Hematopoietic multipotent progenitor cell (in vitro differentiated cells): ENCODE measurements at regions not wholly inside any gene's neighbourhood (a gene's known extent, or its start where the extent isn't known, plus 50 kb on each side); places are given as distances from the start of the nearest gene placed in this dataset.
"Not testable (repeated sequence)": the region's sequence is repeated elsewhere in the genome, so short reads cannot be mapped to it uniquely, and the experiment has no call there.

ENCODE experiments used
- DNase-seq, 3 donors: peaks; one replicate each; pipeline ENCODE4 v3.0.0-alpha.2; 2011 to 2015; ENCODE audit warnings: low read depth in 2 of 3, low spot score in 2 of 3

DNA sequence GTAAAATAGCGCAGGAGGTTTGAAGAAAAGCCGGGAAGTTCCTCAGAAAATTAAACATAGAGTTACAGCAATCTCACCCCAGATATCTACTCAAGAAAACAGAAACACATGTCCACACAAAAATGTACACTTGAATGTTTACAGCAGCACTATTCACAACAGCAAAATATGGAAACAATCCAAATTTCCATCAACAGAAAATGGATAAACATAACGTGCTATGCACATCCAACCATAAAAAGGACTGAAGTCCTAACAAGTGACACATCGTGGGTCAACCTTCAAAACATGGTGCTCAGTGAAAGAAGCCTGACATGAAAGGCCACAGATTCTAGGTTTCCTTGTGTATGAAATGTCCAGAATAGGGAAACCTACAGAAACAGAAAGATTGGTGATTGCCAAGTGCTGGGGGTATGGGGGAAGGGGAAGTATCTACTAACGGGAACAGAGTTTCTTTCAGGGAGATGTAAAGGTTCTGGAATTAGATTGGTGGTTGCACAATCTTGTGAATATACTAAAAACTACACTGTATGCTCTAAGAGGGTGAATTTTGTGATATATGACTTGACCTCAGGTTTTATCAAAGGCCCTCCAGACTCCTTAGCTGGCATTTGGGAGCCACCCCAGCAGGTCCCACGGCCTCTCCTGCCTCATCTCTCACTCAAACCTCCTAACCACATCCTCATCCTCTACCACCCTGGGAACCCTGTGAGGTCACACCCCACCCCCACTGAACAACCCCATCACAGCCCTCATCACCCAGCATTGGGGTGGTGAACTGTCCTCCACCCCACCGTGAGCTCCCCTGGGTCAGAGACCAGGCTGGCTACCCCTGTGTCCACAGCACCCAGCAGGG, 69.2 kb upstream of the PRR5 start:
- peak in 1 of 3 donors; percentile 49 for DNase-seq

DNA sequence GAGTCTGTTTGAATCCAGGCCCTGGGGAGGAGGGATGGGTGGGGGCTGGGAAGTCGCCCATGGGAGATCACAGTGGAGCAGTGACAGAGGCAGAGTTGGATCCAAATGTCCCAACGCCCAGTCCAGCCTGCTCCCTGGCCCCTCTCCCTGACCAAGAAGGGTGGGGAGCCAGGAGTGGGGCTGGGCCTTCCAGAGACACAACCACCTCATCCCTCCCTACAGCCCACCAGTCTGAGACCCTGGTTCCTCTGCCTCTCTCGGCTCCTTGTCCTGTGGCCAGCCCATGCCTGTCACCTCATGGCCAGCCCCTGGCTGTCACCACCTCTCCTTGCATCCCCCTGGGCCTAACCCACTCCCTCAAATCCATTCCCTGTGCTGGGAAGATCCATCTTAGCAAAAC, 71.2 kb upstream of the PRR5 start:
- no peak for DNase-seq

DNA sequence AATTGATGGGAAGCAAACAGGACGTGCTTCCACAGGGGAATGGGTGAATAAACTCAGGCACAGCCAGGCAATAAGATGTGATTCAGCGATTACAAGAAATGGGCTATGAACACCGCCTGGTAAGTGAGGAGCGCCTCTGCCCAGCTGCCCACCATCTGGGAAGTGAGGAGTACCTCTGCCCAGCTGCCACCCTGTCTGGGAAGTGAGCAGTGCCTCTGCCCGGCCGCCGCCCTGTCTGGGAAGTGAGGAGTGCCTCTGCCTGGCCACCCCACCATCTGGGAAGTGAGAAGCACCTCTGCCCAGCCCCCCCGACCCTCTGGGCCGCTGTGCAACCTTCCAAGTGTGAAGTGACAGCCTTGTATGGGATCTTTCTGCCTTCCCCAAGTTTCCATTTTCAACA, 73.2 kb upstream of the PRR5 start:
- no peak for DNase-seq

DNA sequence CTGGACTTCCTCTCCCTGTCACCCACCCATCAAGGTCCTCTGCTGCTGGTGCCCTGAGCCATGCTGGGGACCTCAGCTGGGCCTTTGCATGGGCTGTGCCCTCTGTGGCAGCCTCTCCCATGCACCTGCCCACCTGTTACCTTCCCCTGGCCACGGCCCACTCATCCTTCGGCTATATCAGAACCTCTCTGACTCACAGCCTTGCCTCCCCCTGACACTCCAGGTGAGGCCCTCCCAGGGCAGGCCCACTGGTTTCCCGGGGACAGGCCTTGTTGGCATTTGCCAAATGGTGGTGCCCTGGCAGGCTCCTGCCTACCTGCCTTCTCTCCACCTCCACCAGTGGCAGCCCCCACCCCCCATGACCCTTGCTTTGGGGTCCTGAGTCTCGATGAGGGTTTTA, 73.7 kb upstream of the PRR5 start:
- no peak for DNase-seq

DNA sequence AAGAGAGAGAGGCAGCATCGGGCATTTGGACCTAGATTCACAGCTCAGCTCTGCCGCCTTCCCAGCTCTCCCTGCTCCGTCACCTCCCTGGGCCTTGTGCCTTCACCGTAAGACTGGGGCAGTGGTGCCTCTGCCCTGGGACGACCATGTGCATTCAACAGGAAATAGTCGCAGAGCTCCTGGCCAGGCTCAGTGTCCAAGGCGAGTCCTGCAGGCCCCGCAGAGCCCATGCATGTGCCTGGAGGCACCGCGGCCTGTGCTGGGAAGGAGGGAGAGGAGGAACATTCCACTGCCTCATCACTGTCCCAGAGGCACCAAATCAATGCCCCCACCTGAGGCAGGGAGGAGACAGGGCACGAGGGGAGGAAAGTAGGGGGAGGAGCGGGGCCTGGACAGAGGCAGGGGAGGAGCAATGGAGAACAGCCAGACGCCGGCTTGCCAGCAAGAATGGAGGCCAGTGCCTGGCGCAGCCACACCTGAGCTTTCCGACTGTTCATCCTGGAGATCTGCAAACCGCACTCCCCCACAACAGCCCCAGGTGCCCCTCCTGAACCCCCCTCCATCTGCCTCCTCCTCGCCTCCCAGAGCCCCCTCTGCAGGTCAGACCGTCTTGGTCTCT, 74.4 kb upstream of the PRR5 start:
- DNase-seq = no peak

DNA sequence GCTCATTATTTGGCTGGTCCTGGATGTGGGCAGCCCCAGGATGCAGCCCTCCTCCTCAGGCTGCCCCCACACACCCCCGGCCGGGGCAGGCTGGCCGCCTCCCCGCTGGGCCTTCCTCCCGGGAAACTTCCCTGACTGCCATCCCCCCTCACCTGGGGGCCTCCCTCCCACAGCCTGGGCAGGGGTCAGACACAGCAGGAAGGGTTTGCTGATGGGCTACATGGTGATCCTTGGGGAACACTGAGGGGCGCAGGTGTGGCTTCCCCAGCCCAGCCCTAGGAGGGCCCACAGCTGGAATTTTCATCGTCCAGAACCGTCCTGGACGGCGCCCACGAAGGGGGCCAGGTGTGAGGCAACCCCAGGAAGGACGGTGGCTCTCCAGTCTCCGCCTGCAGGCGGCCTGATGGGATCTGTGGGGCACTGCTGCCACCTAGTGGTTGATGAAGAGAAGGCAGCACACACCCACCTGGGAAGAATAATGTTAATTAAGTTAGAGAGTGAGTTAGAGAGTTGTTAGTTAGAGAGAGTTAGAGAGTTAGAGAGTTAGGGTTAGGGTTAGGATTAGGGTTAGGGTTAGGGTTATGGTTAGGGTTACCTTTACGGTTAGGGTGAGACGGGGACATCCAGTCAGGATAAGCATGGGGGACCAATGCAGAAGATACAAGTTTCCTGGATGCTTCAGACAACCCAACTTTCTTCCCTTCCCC, 75.9 kb upstream of the PRR5 start:
- peak; percentile 63 to 86 (median 63) for DNase-seq

DNA sequence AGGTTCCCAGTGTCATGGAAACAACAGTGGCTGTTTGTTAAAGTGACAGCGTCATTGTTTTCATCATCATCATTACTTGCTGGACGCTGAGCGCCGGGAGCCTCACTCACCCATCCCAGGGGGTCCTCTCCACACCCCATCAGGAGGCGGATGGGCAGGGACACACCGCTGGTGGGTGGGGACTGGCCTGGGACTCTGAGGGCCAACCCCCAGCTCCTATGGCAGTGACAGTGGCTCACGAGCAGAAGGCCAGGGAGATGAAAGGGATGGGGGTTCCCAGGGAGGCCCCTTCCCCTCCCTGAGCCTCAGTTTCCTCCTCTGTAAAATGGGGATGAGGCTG, 76.6 kb upstream of the PRR5 start:
- DNase-seq = no peak

DNA sequence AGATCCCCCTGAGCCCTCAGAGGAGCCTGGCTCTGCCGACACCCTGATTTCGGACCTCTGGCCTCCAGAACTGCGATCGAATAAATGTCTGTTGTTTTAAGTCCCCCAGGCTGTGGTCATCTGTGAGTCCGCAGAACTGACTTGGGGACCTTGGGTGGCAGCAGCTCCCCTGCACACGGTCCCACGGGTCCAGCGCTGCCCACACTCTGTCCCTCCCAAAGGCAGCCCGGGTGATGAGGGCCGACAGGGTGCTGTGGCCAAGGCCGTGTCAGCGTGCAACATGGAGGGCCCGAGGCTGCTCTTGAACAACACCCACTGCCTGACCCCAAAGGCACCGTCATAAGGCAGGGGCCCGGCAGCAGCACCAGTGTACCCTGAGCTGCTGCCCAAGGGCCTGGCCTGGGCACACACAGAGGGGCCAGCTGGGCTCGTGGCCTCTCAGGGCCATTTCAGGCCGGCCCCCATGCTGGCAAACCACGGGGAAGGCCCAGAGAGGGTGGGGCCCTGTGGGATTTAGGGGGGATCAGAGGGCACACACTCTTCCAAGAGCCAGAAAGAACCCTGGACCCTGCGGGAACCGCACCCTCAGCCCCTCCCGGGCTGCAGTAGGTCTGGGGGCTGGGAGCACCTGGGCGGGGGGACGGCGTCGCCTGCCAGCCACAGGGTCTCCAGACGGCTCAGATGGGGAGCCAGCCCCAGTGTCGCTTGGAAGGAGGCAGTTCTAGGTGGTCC, 77.1 kb upstream of the PRR5 start:
- DNase-seq = no peak

DNA sequence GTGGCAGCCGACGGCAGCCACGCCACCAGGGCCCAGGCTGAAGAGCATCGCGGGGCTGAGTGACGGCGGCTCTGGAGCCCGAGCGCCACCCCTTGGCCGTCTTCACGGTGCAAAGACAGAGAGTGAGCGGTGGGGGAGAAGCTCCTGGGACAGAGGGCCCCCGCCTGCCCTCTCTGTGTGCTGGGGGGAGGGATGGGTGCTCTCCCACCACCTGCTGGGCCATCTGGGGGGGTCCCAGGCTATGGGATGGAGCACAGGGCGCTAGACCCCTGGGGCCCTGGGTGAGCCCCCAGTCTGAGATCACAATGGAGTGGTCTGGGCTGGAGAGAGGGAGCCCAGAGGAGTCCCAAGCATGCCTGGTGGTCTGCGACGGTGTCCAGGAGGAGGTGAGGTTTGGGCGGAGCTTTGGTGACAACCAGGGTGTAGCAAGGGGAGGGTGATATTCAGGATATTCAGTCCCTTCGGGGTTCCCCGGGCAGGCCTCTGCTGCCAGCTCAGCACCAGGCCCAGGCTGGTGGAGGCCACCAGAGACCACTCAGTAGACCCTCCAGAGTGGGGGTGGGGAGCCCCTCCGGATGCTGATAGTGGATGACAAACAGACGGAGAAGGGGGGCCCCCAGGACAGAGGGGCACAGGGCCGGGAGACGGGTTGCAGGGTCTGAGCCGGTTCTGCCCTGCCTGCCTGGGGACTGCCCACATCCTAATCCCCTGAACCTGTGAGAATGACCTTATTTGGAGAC, 78.1 kb upstream of the PRR5 start:
- DNase-seq = peak in 1 of 3 donors; percentile 37

DNA sequence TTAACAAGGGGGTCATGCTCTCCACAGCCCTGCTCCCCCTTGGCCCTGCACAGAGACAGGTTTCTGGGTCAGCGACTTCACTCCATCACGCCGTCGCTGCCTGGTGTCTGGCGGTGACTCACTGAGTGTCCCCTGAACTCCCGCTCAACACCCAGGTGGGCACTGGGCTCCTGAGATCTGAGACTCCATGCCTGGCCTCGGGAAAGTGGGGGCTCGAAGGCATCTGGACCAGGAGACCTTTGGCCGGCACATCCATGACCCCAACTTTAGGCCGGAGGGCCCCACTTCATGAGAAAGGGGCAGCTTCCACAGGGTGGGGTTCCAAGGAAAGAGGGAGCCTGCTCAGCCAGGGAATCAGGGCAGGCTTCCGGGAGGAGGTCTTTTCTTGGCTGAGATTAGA, 79.3 kb upstream of the PRR5 start:
- DNase-seq = no peak

DNA sequence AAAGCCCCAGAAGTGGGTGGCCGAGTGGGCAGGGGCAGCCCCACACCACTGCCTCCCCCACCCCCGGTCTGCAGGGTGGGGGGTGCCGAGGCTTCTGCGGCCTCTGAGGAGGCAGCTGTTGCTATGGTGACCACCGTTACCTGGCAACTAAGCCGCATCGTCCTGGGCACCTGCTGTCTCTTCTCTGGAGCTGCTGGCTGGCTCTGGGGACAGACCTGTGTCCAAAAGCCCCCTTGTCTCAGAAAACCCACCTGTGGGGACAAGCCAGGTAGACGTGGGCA, 79.9 kb upstream of the PRR5 start:
- no peak for DNase-seq

DNA sequence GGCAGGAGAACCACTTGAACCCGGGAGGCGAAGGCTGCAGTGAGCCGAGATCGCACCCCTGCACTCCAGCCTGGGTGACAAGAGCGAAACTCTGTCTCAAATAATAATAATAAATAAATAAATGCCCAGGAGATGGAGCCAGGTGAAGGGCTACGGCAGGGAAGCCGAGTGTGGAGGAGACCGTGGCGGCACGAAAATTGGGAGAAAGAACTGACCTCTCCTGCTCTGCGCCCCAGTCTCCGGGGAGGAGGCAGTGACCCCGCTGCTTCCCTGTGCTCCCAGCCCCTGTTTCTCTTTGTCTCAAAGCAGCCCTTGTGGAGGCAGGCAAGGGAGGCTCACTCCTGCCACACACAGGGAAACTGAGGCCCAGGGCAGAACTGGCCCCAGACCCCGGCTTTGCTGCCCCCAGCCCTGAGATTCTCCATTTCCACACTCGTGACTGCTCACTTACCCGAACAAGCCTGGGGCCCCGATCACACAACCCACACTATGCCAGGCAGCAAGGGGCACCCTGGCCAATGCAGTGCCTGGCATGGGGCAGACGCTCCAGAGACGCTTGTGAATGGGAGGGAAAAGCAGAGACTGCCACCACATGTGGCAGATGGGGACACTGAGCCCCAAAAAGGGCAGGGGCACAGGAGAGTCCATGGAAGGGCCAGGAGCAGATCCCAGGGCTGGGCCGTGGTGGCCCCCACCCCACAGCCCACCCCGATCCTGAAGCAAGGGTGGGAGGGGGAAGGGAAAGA, 80.4 kb upstream of the PRR5 start:
- DNase-seq = no peak

DNA sequence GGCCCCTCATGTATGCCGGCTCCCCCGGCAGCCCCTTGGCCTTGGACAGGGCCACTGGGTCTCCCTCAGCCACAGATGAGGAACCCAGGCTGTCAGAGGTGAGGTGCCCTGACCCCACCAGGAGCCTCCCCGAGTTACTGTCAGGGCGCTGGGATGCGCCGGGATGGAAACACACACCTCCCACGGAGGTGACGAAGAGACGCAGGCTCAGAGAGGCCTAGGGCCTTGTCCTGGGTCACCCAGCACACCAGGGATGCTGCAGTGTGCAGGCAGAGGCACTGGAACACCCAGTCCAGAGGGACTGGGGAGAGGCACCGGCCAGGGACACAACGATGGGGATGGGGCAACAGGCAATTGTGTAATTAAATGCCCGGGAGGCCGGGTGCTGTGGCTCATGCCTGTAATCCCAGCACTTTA, 81.2 kb upstream of the PRR5 start:
- DNase-seq = no peak

DNA sequence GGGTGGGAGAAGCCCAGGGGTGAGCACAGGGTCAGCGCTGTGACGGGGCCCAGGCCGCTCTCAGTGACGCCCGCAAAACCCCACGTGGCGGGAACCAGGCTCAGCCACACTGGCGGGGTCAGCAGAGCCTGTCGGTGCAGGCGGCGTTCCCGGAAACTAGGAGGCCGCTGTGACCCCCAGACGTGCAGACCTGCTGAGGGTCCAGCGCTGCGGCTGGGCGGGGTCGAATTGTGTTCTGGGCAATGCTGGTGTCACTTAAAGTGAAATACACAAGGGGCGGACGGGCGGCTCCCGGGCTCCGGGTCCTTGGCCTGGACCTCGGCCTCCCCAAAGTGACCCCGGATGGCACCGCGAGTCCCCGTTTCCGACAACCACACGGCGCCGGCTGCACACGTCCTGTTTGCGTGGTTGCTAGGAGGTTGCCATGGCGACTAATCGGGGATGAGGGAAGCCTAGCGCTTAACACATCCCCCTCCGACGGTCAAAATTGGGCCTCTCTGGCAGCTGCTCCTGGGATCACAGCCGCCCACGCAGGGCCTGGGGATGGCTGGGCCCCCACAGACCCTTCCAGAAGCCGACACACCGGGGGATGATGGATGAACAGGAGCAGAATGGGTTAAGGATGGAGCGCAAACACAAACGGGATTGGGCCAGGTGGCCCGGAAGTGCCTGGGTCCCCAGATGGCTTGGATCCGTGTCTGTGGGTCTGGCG, 81.7 kb upstream of the PRR5 start:
- DNase-seq = peak; percentile 73 to 95 (median 89)

DNA sequence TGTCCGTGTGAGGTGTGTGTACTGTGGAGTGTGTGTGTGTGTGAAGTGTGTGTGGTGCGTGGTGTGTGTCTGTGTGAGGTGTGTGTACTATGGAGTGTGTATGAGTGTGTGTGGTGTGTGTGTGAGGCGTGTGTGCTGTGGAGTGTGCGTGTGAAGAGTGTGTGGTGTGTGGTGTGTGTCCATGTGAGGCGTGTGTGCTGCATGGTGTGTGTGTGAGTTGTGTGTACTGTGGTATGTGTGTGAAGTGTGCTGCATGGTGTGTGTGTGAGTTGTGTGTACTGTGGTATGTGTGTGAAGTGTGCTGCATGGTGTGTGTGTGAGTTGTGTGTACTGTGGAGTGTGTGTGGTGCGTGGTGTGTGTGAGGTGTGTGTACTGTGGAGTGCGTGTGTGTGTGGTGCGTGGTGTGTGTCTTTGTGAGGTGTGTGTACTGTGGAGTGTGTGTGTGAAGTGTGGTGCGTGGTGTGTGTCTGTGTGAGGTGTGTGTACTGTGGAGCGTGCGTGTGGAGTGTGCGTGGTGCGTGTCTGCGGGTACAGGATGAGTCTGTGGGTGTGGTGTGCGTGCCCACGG, 82.4 kb upstream of the PRR5 start:
- DNase-seq = not testable (repeated sequence)

DNA sequence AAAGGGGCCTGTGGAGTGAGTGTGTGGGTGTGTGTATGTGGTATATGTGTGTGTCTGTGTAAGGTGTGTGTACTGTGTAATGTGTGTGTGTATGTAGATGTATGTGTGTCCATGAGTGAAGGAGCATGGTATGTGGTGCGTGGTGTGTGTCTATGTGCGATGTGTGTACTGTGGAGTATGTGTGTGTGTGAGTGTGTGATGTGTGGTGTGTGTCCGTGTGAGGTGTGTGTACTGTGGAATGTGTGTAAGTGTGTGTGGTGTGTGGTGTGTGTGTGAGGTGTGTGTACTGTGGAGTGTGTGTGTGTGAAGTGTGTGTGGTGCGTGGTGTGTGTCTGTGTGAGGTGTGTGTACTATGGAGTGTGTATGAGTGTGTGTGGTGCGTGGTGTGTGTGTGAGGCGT, 83.1 kb upstream of the PRR5 start:
- not testable (repeated sequence) for DNase-seq

DNA sequence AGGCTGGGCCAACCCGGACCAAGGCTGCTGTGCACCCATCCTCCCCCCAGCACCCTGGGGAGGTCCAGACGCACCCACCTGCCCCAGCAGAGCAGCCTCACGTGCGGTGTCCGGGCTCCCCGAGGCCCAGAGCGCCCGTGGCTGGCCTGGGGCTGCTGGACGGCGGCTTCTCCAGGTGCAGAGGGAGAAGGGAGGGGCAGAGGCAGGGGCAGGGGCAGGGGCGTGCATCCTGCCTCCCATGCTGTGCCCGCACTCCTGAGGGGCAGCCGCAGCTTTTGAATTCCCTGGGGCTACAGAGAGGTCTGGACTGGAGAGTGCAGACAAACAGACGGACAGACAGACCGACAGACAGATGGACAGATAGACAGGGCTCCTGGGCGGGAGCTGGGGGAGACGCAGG, 83.6 kb upstream of the PRR5 start:
- DNase-seq = no peak

DNA sequence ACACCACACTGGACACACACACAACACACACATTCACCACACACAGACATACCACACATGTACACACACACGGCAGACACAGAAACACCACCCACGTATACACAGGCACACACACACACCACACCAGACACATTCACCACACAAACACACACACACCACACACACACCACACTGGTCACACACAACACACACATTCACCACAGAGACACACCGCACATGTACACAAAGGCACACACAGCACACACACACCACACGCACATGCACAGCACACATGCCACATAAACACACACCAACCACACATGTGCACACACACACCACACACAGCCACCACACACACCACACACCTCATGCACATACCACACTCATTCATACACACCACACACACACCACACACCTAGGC, 84.2 kb upstream of the PRR5 start:
- DNase-seq = no peak
